HL-60 (cell line): ENCODE measurements at regions not wholly inside any gene's neighbourhood (a gene's known extent, or its start where the extent isn't known, plus 50 kb on each side); places are given as distances from the start of the nearest gene placed in this dataset.

Source experiments
- CTCF ChIP-seq: IDR thresholded peaks from one replicate; pipeline ENCODE4 v1.5.1; 2011; ENCODE audit warnings: low read length, control low read depth, inconsistent platforms; ENCODE audit not compliant: insufficient read depth
- POLR2AphosphoS5 ChIP-seq: IDR thresholded peaks from 2 replicates; pipeline ENCODE4 v1.6.1; 2012; ENCODE audit warnings: low read depth
- REST ChIP-seq: IDR thresholded peaks from 2 replicates; pipeline ENCODE4 v1.6.1; 2012; ENCODE audit warnings: low read depth; ENCODE audit not compliant: insufficient replicate concordance

DNA sequence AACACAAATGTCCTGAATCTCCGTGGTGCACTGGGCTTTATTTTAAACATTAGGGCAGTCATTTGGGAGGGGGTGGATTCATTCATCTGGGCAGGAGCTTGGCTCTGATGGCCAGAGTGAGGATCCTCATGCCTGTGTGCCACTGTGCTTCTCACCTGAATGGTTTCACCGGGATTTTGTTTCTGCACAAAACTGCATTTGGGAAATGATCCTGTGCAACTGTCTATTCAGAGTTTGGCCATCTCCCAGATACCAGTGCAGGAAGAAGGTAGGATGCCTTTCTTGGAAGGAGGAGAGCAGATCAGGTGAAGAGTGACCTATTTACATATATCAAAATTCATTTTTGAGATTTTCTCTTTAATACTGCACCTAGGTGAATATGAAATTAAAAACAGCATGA lies 514.4 kb upstream of the SEMA6A start:
- TF ChIP-seq CTCF: no peak
- TF ChIP-seq POLR2AphosphoS5: no peak
- TF ChIP-seq REST: no peak
